ENCODE measurements at regions not wholly inside any gene's neighbourhood (a gene's known extent, or its start where the extent isn't known, plus 50 kb on each side); places are given as distances from the start of the nearest gene placed in this dataset.

GRCh38 chr16:66291833-66292232 lies 74.7 kb upstream of the CDH5 start:
- TF ChIP-seq CTCF (IDR thresholded peaks at IDR 0.05; ENCODE audit: low read depth, low read length, poor library complexity, severe bottlenecking) (no peak), EZH2phosphoT487 (IDR thresholded peaks at IDR 0.05; ENCODE audit: borderline replicate concordance, low read length) (no peak)

Data from DOHH2 (cell line).